HT-29 (cell line): ENCODE measurements at regions not wholly inside any gene's neighbourhood (a gene's known extent, or its start where the extent isn't known, plus 50 kb on each side); places are given as distances from the start of the nearest gene placed in this dataset.

Source experiments
- DNase-seq: peaks from one replicate; pipeline ENCODE4 v3.0.0-alpha.2; 2015; ENCODE audit warnings: low spot score

- DNase-seq, result no peak
These were observed 588.0 kb downstream of the PRELID2 start for GRCh38 chr5:145246961-145247744.

GRCh38 chr5:145246379-145246778 is 588.8 kb downstream of the PRELID2 start:
- DNase-seq, result no peak

- no peak for DNase-seq
These were observed 589.8 kb downstream of the PRELID2 start for GRCh38 chr5:145245354-145245753.

- DNase-seq, result no peak
These were observed 590.4 kb downstream of the PRELID2 start for GRCh38 chr5:145244788-145245187.

GRCh38 chr5:145244251-145244650 is 590.9 kb downstream of the PRELID2 start:
- no peak for DNase-seq

GRCh38 chr5:145243016-145243415 is 592.1 kb downstream of the PRELID2 start:
- DNase-seq, result no peak

GRCh38 chr5:145242551-145242950 is 592.6 kb downstream of the PRELID2 start:
- no peak for DNase-seq

- DNase-seq, result peak; percentile 85
These were observed 597.3 kb downstream of the PRELID2 start for GRCh38 chr5:145237843-145238242.

- no peak for DNase-seq
These were observed 598.2 kb downstream of the PRELID2 start for GRCh38 chr5:145236983-145237382.

- DNase-seq, result no peak
These were observed 599.0 kb downstream of the PRELID2 start for GRCh38 chr5:145236127-145236526.

GRCh38 chr5:145233461-145233860 is 601.7 kb downstream of the PRELID2 start:
- DNase-seq, result no peak

GRCh38 chr5:145230781-145231180 is 604.4 kb downstream of the PRELID2 start:
- DNase-seq, result no peak

GRCh38 chr5:145228564-145228963 is 606.6 kb downstream of the PRELID2 start:
- no peak for DNase-seq

GRCh38 chr5:145227881-145228280 is 607.3 kb downstream of the PRELID2 start:
- no peak for DNase-seq

GRCh38 chr5:145226726-145227125 is 608.4 kb downstream of the PRELID2 start:
- DNase-seq, result no peak

- DNase-seq, result no peak
These were observed 609.6 kb downstream of the PRELID2 start for GRCh38 chr5:145225529-145225928.

- no peak for DNase-seq
These were observed 611.6 kb downstream of the PRELID2 start for GRCh38 chr5:145223582-145223981.

GRCh38 chr5:145222622-145223021 is 612.5 kb downstream of the PRELID2 start:
- no peak for DNase-seq

- DNase-seq, result no peak
These were observed 613.7 kb downstream of the PRELID2 start for GRCh38 chr5:145221416-145221815.

GRCh38 chr5:145220481-145220880 is 614.7 kb downstream of the PRELID2 start:
- no peak for DNase-seq

GRCh38 chr5:145218982-145219381 is 616.2 kb downstream of the PRELID2 start:
- DNase-seq, result no peak

- DNase-seq, result no peak
These were observed 617.1 kb downstream of the PRELID2 start for GRCh38 chr5:145218019-145218418.

- peak; percentile 1 for DNase-seq
These were observed 625.1 kb downstream of the PRELID2 start for GRCh38 chr5:145210020-145210419.

GRCh38 chr5:145205546-145205945 is 629.6 kb downstream of the PRELID2 start:
- no peak for DNase-seq
